SHP77 (cell line): ENCODE measurements at regions not wholly inside any gene's neighbourhood (a gene's known extent, or its start where the extent isn't known, plus 50 kb on each side); places are given as distances from the start of the nearest gene placed in this dataset.

Experiments
- DNase-seq, 2 experiments: peaks; one replicate each; lab custom pipeline; 2025; lab: John Stamatoyannopoulos, UW

DNA sequence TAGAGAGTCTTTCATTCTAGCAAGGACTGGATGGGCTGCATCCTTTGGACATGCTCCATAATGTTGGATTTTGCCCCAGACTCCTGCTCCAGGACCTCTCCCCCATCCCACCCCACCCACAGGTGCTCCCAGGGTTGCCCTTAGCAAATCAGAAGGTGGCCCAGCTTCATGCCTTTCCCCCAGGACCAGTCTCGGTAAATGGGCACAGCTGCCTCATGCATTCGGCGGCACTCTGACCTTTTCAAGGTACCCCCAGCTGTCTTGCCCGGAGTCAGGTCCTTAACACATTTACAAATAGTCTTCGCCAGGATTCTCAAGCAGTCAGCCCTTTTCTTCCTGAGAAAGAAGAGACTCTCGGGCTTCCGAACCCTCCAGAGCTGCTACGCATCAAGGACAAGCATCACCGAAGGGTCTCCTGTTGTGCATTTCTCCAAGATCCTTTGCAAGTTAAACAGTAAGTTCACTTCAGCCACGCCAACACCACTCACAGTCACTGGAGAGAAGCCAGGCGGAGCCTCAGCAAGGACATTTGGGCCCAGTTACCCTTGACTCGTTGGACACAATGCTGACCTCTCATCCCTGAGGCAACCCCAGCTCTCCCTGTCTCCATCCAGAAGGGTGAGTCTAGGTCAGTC lies 287.8 kb downstream of the FAM43A start:
- DNase-seq: no peak

GRCh38 chr3:194974468-194975135 lies 288.9 kb downstream of the FAM43A start:
- no peak for DNase-seq

DNA sequence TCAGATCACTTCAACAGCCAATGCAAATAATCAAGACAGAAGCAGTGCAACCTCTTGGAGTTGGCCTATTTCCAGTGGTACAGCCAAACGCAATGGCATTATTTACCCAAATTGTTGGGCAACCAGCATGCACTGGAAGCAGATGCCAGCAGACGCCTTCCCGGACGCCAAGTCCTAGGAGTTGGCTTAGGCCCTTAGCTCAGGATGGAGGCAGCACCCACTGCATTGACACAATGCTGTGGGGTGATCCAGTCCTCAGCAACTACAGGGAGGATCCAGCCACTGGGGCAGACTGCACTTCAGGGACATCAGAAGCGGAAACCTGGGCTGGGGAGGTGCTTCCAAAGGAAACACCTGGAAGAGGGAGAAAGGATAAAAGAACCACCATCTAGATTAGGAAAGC lies 290.4 kb downstream of the FAM43A start:
- no peak for DNase-seq

GRCh38 chr3:194976874-194977273 lies 291.2 kb downstream of the FAM43A start:
- no peak for DNase-seq

- no peak for DNase-seq
These were observed 291.7 kb downstream of the FAM43A start for GRCh38 chr3:194977356-194977755.

DNA sequence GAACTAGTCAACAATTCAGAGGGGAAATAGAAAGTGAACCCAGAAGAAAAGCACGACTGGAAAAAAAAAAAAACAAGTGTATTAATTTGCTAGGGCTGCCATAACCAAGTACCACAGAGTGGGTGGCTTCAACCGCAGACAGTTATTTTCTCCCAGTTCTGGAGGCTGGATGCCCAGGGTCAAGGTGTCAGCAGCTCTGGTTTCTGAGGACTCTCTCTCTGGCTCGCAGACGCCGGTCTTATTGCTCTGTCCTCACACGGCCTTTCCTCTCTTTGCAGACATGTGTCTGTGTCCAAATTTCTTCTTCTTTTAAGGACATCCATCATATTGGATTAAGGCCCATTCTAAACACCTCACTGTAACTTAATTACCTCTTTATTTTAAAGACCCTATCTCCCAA lies 291.8 kb downstream of the XXYLT1 start:
- no peak for DNase-seq

GRCh38 chr3:194982472-194982871 lies 288.5 kb downstream of the XXYLT1 start:
- DNase-seq: no peak

DNA sequence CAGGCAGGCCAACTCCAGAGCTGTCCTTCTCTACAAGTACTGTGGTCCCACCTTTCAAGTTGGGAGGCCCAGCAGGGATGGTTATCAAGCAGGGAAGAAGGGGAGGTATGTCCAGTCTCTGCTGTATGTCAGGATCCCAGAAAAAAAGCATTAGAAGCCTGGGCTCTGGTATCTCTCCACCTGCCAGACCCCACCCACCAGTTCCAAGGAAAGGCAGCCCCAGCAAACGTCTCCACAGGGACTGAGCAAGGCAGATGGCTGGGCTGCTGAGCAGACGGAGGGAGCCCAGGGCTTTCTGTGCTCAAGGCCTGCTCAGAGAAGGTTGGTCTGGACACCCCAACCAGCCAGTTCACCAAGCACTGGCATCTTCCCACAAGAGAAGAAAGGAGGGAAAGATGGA lies 287.8 kb downstream of the XXYLT1 start:
- no peak for DNase-seq

GRCh38 chr3:194983620-194984019 lies 287.3 kb downstream of the XXYLT1 start:
- no peak for DNase-seq

DNA sequence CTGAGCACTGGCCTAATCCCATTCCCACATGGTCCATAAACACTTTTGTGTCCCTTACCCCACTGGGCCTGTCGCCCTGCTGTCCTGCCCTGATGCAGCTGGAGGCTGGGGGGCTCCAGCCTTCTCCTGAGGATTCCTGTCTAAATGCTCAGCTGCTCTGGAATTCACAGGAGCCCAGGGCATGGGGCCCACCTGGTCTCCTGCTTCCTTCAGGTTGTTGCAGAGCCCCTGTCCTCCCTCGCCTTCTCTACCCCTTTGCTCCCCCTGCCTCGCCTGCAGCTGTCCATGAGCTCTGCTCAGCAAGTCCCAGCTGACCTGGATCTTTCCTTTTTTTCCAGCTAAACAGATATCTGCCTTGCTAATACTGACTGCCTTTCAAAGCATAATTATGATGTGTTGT lies 286.9 kb downstream of the XXYLT1 start:
- DNase-seq: no peak

DNA sequence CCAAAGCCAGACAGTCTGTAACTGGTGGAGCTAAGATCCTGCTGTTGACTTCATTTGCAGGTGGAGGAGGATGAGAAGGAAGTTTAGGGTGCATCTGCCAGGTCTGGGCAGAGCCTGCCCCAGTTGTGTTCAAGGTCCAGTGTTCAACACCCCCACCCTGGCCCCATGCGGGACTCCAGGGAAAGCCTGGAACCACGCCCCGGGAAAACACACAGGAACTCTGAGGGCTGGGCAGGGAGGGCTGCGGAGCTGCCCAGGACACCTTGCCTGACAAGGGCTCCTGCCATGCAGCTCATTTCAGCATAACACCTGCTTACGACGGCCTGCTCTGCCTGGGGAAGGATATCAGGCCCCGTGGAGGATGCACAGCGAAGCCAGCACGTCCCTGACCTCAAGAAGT lies 286.3 kb downstream of the XXYLT1 start:
- no peak for DNase-seq

- peak; percentile 66 to 87 for DNase-seq
These were observed 285.9 kb downstream of the XXYLT1 start for GRCh38 chr3:194985031-194985578.

- DNase-seq: no peak
These were observed 284.5 kb downstream of the XXYLT1 start for GRCh38 chr3:194986208-194987043.

GRCh38 chr3:194987571-194988494 lies 283.1 kb downstream of the XXYLT1 start:
- no peak for DNase-seq

GRCh38 chr3:194988495-194989165 lies 282.3 kb downstream of the XXYLT1 start:
- no peak for DNase-seq

DNA sequence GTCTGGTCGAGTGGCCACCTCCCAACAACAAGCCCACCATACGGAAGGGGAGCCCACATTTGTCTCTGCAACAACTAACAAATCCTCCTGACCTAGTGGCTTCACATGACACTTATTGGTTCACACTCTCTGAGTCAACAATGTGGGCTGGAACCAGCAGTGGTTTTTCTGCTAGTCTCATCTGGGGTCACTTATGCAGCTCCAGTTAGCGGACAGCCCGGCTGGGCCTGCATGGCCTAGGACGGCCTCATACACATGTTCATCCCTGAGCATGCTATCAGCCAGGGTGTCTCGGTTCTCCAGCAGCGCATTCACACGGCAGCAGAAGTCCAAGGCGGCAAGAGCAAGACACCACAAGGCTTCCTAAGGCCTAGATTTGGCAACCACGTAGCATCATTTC lies 281.7 kb downstream of the XXYLT1 start:
- DNase-seq: no peak

- DNase-seq: no peak
These were observed 280.3 kb downstream of the XXYLT1 start for GRCh38 chr3:194990454-194991337.

- no peak for DNase-seq
These were observed 279.7 kb downstream of the XXYLT1 start for GRCh38 chr3:194991338-194991654.

- no peak for DNase-seq
These were observed 277.1 kb downstream of the XXYLT1 start for GRCh38 chr3:194993896-194994295.

DNA sequence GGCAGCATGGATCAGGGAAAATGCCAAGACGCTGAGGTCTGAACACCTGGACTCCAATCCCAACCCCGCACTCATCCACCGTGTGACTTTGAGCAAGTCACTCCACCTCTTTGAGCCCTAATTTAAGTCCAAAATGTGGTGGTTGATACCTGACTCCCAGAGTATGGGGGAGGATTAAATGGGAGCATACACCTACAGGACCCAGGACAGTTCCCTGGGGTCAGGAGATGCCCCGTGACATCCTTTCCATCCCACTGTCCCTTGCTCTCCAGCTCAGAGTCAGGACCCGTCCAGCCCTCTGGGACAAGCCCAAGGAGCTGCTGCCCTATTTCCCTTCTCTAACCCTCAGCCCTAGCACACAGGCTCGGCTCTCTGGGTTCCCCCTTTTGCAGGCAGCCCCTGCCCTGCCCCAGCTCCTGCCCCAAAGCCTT lies 276.4 kb downstream of the XXYLT1 start:
- no peak for DNase-seq
